ENCODE measurements at regions not wholly inside any gene's neighbourhood (a gene's known extent, or its start where the extent isn't known, plus 50 kb on each side); places are given as distances from the start of the nearest gene placed in this dataset.

DNA sequence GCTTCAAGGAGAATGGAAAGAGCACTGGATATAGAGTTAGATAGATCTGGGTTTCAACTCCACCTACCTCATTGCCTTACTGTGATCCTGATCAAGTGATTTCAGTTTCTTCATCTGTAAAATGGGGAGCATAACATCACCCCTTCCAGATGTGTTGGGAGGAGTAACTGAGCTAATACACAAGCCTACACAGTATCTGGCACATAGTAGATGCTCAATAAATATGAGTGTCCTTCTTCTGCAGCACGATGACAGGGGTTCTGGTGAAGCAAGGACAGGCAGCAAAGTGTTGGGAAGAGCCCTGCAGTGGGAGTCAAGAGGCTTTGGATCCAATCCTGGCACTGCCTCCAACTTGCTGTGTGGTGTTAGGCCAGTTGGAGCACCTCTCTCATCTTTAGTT is 270.0 kb downstream of the UACA start:
- no peaks in the 10 kb centered on the region for H3K9me3 ChIP-seq (ENCODE audit: low read depth, low read length, poor library complexity, severe bottlenecking)
- BruUV-seq (replicated peaks) = no TSS peak
- CTCF ChIA-PET = no interaction called here
- DNase-seq (ENCODE audit: low spot score) = no peak
- H3K27me3 ChIP-seq (replicated peaks; ENCODE audit: insufficient read depth, low read depth, low read length, poor library complexity) = no peaks in the 10 kb centered on the region
- H3K4me1 ChIP-seq (ENCODE audit: insufficient read depth, low read length, poor library complexity, severe bottlenecking) = peaks cover 23% of the 10 kb centered on the region
- H3K36me3 ChIP-seq (ENCODE audit: insufficient read depth, low read length, poor library complexity, severe bottlenecking) = no peaks in the 10 kb centered on the region
- no peak for TF ChIP-seq CTCF (conservative IDR thresholded peaks at IDR 0.05; ENCODE audit: low read depth, low read length)
- no peak for TF ChIP-seq EZH2 (IDR thresholded peaks at IDR 0.05; ENCODE audit: borderline replicate concordance, low read depth, low read length, poor library complexity, severe bottlenecking)
- H3K4me3 ChIP-seq (ENCODE audit: low read depth, low read length, poor library complexity, severe bottlenecking) = no peak overlapping the region
- POLR2A ChIA-PET (ENCODE audit: low non-redundant PET) = no interaction called here
- H3K27ac ChIP-seq (ENCODE audit: low read depth, low read length, poor library complexity, severe bottlenecking) = no peak overlapping the region
- intact Hi-C loops (cut with micrococcal nuclease; ENCODE audit: unreplicated experiment) = no loop called here

DNA sequence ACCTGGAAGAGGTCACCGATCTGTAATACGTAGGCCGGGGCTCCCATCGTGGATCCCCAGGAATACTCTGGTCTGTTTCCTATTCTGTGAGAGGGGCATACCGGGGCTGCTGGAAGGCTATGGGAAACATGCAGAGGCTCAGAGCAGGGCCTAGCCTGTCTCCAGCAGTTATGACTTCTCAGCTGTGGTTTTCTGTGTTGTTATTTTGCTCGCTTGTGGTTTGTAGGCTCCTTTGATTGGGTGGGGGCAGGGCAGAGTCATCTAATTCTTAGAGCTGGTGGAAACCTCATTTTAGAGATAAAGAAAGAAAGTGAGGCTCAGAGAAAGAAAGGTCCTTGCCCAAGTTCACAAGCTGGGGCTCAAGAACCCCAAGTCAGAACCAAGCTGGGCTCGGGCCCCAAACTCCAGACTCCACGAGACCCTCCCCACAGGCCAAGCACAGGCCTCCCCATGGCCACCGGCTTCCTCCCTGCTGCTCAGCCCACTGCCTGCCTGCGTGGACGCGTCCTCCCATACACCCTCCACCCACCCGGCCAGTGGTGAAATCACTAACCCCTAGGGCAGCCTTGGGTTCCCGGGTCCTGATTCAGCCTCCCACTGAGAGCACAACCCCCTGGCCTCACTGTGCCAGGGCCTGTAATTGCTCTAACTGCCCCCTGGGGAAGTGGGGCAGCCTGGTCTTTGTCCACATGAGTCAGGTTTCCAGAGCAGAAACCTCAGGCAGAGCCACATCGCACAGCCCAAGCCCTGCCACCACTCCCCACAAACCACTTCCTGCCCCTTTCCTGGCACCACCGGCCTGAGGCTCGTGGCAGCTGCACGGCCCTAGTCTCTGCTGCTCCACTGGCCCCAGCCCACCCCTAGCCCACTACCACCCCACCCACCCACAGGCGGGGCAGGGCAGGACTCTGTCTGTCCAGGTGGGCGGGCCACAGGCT is 270.8 kb downstream of the UACA start:
- Histone ChIP-seq H3K9me3 (ENCODE audit: low read depth, low read length, poor library complexity, severe bottlenecking) (no peaks in the 10 kb centered on the region), H3K27me3 (replicated peaks; ENCODE audit: insufficient read depth, low read depth, low read length, poor library complexity) (no peaks in the 10 kb centered on the region), H3K4me3 (ENCODE audit: low read depth, low read length, poor library complexity, severe bottlenecking) (no peak overlapping the region), H3K4me1 (ENCODE audit: insufficient read depth, low read length, poor library complexity, severe bottlenecking) (peaks cover 23% of the 10 kb centered on the region), H3K36me3 (ENCODE audit: insufficient read depth, low read length, poor library complexity, severe bottlenecking) (no peaks in the 10 kb centered on the region), H3K27ac (ENCODE audit: low read depth, low read length, poor library complexity, severe bottlenecking) (no peak overlapping the region)
- DNase-seq (ENCODE audit: low spot score) = no peak
- TF ChIP-seq EZH2 (IDR thresholded peaks at IDR 0.05; ENCODE audit: borderline replicate concordance, low read depth, low read length, poor library complexity, severe bottlenecking) (no peak), CTCF (conservative IDR thresholded peaks at IDR 0.05; ENCODE audit: low read depth, low read length) (no peak)
- ChIA-PET POLR2A (ENCODE audit: low non-redundant PET) (no interaction called here), CTCF (no interaction called here)
- no TSS peak for BruUV-seq (replicated peaks)
- intact Hi-C loops (cut with micrococcal nuclease; ENCODE audit: unreplicated experiment) = no loop called here

GRCh38 chr15:70491641-70492040 is 271.7 kb downstream of the UACA start:
- Histone ChIP-seq H3K9me3 (ENCODE audit: low read depth, low read length, poor library complexity, severe bottlenecking) (no peaks in the 10 kb centered on the region), H3K27ac (ENCODE audit: low read depth, low read length, poor library complexity, severe bottlenecking) (no peak overlapping the region), H3K36me3 (ENCODE audit: insufficient read depth, low read length, poor library complexity, severe bottlenecking) (no peaks in the 10 kb centered on the region), H3K27me3 (replicated peaks; ENCODE audit: insufficient read depth, low read depth, low read length, poor library complexity) (no peaks in the 10 kb centered on the region), H3K4me3 (ENCODE audit: low read depth, low read length, poor library complexity, severe bottlenecking) (no peak overlapping the region), H3K4me1 (ENCODE audit: insufficient read depth, low read length, poor library complexity, severe bottlenecking) (peaks cover 23% of the 10 kb centered on the region)
- intact Hi-C loops (cut with micrococcal nuclease; ENCODE audit: unreplicated experiment) = no loop called here
- ChIA-PET CTCF (no interaction called here), POLR2A (ENCODE audit: low non-redundant PET) (no interaction called here)
- TF ChIP-seq CTCF (conservative IDR thresholded peaks at IDR 0.05; ENCODE audit: low read depth, low read length) = no peak
- no peak for TF ChIP-seq EZH2 (IDR thresholded peaks at IDR 0.05; ENCODE audit: borderline replicate concordance, low read depth, low read length, poor library complexity, severe bottlenecking)
- DNase-seq (ENCODE audit: low spot score) = no peak
- no TSS peak for BruUV-seq (replicated peaks)

Measured in A673 (cell line).